ENCODE measurements at regions not wholly inside any gene's neighbourhood (a gene's known extent, or its start where the extent isn't known, plus 50 kb on each side); places are given as distances from the start of the nearest gene placed in this dataset.

GRCh38 chr5:2142456-2142954, 259.8 kb upstream of the IRX4 start:
- DNase-seq (ENCODE audit: low spot score in 2 of 2) = no peak
- WGBS, 2 donors = 69 to 72% methylated on average over 13 of the region's 13 CpGs
- Histone ChIP-seq H3K4me1 (no peaks in the 10 kb centered on the region), H3K36me3 (no peaks in the 10 kb centered on the region), H3K4me3 (no peak overlapping the region), H3K27ac (no peak overlapping the region), H3K27me3 (no peaks in the 10 kb centered on the region), H3K9me3 (peaks cover 0 to 22% (median 0%) of the 10 kb centered on the region in 4 donors)
- TF ChIP-seq CTCF (IDR thresholded peaks at IDR 0.05) (no peak), POLR2A (IDR thresholded peaks at IDR 0.05) (no peak), EP300 (IDR thresholded peaks at IDR 0.05) (no peak)

GRCh38 chr5:2141254-2142000, 258.7 kb upstream of the IRX4 start:
- TF ChIP-seq CTCF (IDR thresholded peaks at IDR 0.05) (no peak), POLR2A (IDR thresholded peaks at IDR 0.05) (no peak), EP300 (IDR thresholded peaks at IDR 0.05) (no peak)
- H3K4me1 ChIP-seq = no peaks in the 10 kb centered on the region
- H3K36me3 ChIP-seq = no peaks in the 10 kb centered on the region
- DNase-seq (ENCODE audit: low spot score in 2 of 2) = no peak
- no peak overlapping the region for H3K27ac ChIP-seq
- H3K27me3 ChIP-seq = no peaks in the 10 kb centered on the region
- no peak overlapping the region for H3K4me3 ChIP-seq
- WGBS, 2 donors = 75 to 78% methylated on average over 24 to 26 of the region's 26 CpGs
- H3K9me3 ChIP-seq = peaks cover 0 to 22% (median 0%) of the 10 kb centered on the region in 4 donors

GRCh38 chr5:2140501-2141175, 257.9 kb upstream of the IRX4 start:
- H3K4me1 ChIP-seq = no peaks in the 10 kb centered on the region
- H3K27me3 ChIP-seq = no peaks in the 10 kb centered on the region
- peaks cover 0 to 22% (median 0%) of the 10 kb centered on the region in 4 donors for H3K9me3 ChIP-seq
- H3K27ac ChIP-seq = no peak overlapping the region
- DNase-seq (ENCODE audit: low spot score in 2 of 2) = no peak
- H3K4me3 ChIP-seq = no peak overlapping the region
- 84 to 86% methylated on average over 25 of the region's 25 CpGs for WGBS, 2 donors
- no peaks in the 10 kb centered on the region for H3K36me3 ChIP-seq
- TF ChIP-seq POLR2A (IDR thresholded peaks at IDR 0.05) (no peak), CTCF (IDR thresholded peaks at IDR 0.05) (no peak), EP300 (IDR thresholded peaks at IDR 0.05) (no peak)

- WGBS, 2 donors = 76 to 79% methylated on average over 5 of the region's 5 CpGs
- H3K27me3 ChIP-seq = no peaks in the 10 kb centered on the region
- H3K4me1 ChIP-seq = no peaks in the 10 kb centered on the region
- DNase-seq (ENCODE audit: low spot score in 2 of 2) = no peak
- H3K4me3 ChIP-seq = no peak overlapping the region
- no peak overlapping the region for H3K27ac ChIP-seq
- H3K36me3 ChIP-seq = no peaks in the 10 kb centered on the region
- no peak for TF ChIP-seq CTCF (IDR thresholded peaks at IDR 0.05)
- no peak for TF ChIP-seq POLR2A (IDR thresholded peaks at IDR 0.05)
- no peak for TF ChIP-seq EP300 (IDR thresholded peaks at IDR 0.05)
- H3K9me3 ChIP-seq = peaks cover 0 to 10% (median 0%) of the 10 kb centered on the region in 4 donors
Measured at GRCh38 chr5:2139478-2139877, 256.8 kb upstream of the IRX4 start.

- H3K9me3 ChIP-seq = peaks cover 0 to 4% (median 0%) of the 10 kb centered on the region in 4 donors
- DNase-seq (ENCODE audit: low spot score in 2 of 2) = no peak
- no peaks in the 10 kb centered on the region for H3K36me3 ChIP-seq
- H3K27me3 ChIP-seq = no peaks in the 10 kb centered on the region
- WGBS, 2 donors = 88 to 89% methylated on average over 12 of the region's 12 CpGs
- no peak overlapping the region for H3K4me3 ChIP-seq
- TF ChIP-seq EP300 (IDR thresholded peaks at IDR 0.05) = no peak
- no peak for TF ChIP-seq POLR2A (IDR thresholded peaks at IDR 0.05)
- TF ChIP-seq CTCF (IDR thresholded peaks at IDR 0.05) = no peak
- no peaks in the 10 kb centered on the region for H3K4me1 ChIP-seq
- no peak overlapping the region for H3K27ac ChIP-seq
Measured at GRCh38 chr5:2138896-2139295, 256.2 kb upstream of the IRX4 start.
